ENCODE measurements at regions not wholly inside any gene's neighbourhood (a gene's known extent, or its start where the extent isn't known, plus 50 kb on each side); places are given as distances from the start of the nearest gene placed in this dataset.

DNA sequence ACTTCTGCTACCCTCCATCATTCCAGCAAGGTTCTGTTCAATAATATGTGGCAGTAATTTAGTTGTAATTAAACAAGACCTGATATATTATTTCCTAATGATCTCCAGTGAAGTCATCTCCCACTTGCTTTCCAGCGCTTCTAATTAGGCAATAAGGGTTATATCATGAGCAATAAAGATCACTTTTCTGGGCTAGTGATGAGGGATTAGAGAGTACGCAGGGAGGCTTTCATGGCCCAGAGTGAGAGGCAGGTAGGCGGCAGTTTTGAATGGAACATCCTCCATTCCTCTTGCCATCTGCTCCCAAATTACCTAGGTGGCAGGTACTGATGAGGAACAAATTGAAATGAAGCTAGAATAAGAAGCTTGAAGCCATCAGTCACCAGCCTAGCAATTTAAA is 358.1 kb upstream of the SYT4 start:
- TF ChIP-seq, protein P1, sequence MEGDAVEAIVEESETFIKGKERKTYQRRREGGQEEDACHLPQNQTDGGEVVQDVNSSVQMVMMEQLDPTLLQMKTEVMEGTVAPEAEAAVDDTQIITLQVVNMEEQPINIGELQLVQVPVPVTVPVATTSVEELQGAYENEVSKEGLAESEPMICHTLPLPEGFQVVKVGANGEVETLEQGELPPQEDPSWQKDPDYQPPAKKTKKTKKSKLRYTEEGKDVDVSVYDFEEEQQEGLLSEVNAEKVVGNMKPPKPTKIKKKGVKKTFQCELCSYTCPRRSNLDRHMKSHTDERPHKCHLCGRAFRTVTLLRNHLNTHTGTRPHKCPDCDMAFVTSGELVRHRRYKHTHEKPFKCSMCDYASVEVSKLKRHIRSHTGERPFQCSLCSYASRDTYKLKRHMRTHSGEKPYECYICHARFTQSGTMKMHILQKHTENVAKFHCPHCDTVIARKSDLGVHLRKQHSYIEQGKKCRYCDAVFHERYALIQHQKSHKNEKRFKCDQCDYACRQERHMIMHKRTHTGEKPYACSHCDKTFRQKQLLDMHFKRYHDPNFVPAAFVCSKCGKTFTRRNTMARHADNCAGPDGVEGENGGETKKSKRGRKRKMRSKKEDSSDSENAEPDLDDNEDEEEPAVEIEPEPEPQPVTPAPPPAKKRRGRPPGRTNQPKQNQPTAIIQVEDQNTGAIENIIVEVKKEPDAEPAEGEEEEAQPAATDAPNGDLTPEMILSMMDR (conservative IDR thresholded peaks at IDR 0.05; ENCODE audit: low read depth, low read length) = no peak
- no peak for TF ChIP-seq EZH2 (IDR thresholded peaks at IDR 0.05; ENCODE audit: borderline replicate concordance, low read depth, low read length, poor library complexity, severe bottlenecking)

Data from A673 (cell line).